Activated T-cell treated with anti-CD3 and anti-CD28 coated beads for 48 hours (primary cell): ENCODE measurements at regions not wholly inside any gene's neighbourhood (a gene's known extent, or its start where the extent isn't known, plus 50 kb on each side); places are given as distances from the start of the nearest gene placed in this dataset.
"Not testable (repeated sequence)": the region's sequence is repeated elsewhere in the genome, so short reads cannot be mapped to it uniquely, and the experiment has no call there.

ENCODE experiments used
- DNase-seq: peaks from one replicate; pipeline ENCODE4 v3.0.0-alpha.2; 2020; ENCODE audit warnings: low read depth

- DNase-seq = no peak
These were observed 1099.6 kb upstream of the TMEFF2 start for GRCh38 chr2:193294371-193294770.

GRCh38 chr2:193279361-193279760 is 1084.6 kb upstream of the TMEFF2 start:
- no peak for DNase-seq

GRCh38 chr2:193276988-193277387 is 1082.3 kb upstream of the TMEFF2 start:
- DNase-seq = no peak

GRCh38 chr2:193276560-193276959 is 1081.8 kb upstream of the TMEFF2 start:
- DNase-seq = no peak

- no peak for DNase-seq
These were observed 1081.3 kb upstream of the TMEFF2 start for GRCh38 chr2:193276069-193276468.

- no peak for DNase-seq
These were observed 1077.3 kb upstream of the TMEFF2 start for GRCh38 chr2:193272011-193272410.

- no peak for DNase-seq
These were observed 1076.1 kb upstream of the TMEFF2 start for GRCh38 chr2:193270816-193271215.

- no peak for DNase-seq
These were observed 1072.8 kb upstream of the TMEFF2 start for GRCh38 chr2:193267496-193268002.

GRCh38 chr2:193253014-193253530 is 1058.3 kb upstream of the TMEFF2 start:
- DNase-seq = no peak

- DNase-seq = no peak
These were observed 1057.2 kb upstream of the TMEFF2 start for GRCh38 chr2:193251909-193252308.

GRCh38 chr2:193250389-193250788 is 1055.7 kb upstream of the TMEFF2 start:
- no peak for DNase-seq

GRCh38 chr2:193240752-193241151 is 1046.0 kb upstream of the TMEFF2 start:
- no peak for DNase-seq

GRCh38 chr2:193231634-193232033 is 1036.9 kb upstream of the TMEFF2 start:
- no peak for DNase-seq

- no peak for DNase-seq
These were observed 1033.5 kb upstream of the TMEFF2 start for GRCh38 chr2:193228276-193228675.

GRCh38 chr2:193222454-193222853 is 1027.7 kb upstream of the TMEFF2 start:
- DNase-seq = no peak

- DNase-seq = no peak
These were observed 1024.7 kb upstream of the TMEFF2 start for GRCh38 chr2:193219413-193219812.

GRCh38 chr2:193201583-193201982 is 1006.9 kb upstream of the TMEFF2 start:
- no peak for DNase-seq

- no peak for DNase-seq
These were observed 1004.6 kb upstream of the TMEFF2 start for GRCh38 chr2:193199322-193199721.

GRCh38 chr2:193187816-193188215 is 993.1 kb upstream of the TMEFF2 start:
- no peak for DNase-seq

- not testable (repeated sequence) for DNase-seq
These were observed 976.2 kb upstream of the TMEFF2 start for GRCh38 chr2:193170981-193171380.

GRCh38 chr2:193156480-193156879 is 961.7 kb upstream of the TMEFF2 start:
- DNase-seq = no peak

GRCh38 chr2:193154076-193154475 is 959.3 kb upstream of the TMEFF2 start:
- DNase-seq = no peak

GRCh38 chr2:193153576-193153975 is 958.8 kb upstream of the TMEFF2 start:
- no peak for DNase-seq

GRCh38 chr2:193142467-193142866 is 947.7 kb upstream of the TMEFF2 start:
- DNase-seq = not testable (repeated sequence)

GRCh38 chr2:193141998-193142397 is 947.3 kb upstream of the TMEFF2 start:
- DNase-seq = no peak
